Endothelial cell of umbilical vein (primary cell): ENCODE measurements at regions not wholly inside any gene's neighbourhood (a gene's known extent, or its start where the extent isn't known, plus 50 kb on each side); places are given as distances from the start of the nearest gene placed in this dataset.

Source experiments
- BruUV-seq: library from RNA; stranded (reverse); fragments of 400-500 nt; replicated peaks from 2 replicates; lab custom pipeline; 2021; lab: Mats Ljungman, UMichigan
- CTCF ChIA-PET: fragments of 300-600, 350-600 bp; sonication (Branson Sonifier 250); formaldehyde crosslinking; loops from one replicate; lab custom pipeline; 2021; ENCODE audit warnings: antibody characterized with exemption, inconsistent platforms; lab: Charles Lee
- POLR2A ChIA-PET: fragments of 300-600, 350-600 bp; sonication (Branson Sonifier 250); formaldehyde crosslinking; loops from one replicate; lab custom pipeline; 2021; ENCODE audit warnings: antibody characterized with exemption, inconsistent platforms; lab: Charles Lee
- DNase-seq: peaks from one replicate; pipeline ENCODE4 v3.0.0-alpha.2; 2011; ENCODE audit warnings: low read depth, low spot score
- FAIRE-seq: peaks from 2 replicates; lab custom pipeline; 2011; peaks lifted over from hg19 to GRCh38; lab: Jason Lieb, UNC
- H2AFZ ChIP-seq: 2 replicates; pipeline ENCODE4 v1.6.0; 2012; ENCODE audit warnings: low read depth, low read length, control low read depth, inconsistent platforms
- H3K27ac ChIP-seq: 2 replicates; pipeline ENCODE4 v1.5.1; 2011; ENCODE audit warnings: low read depth, mild to moderate bottlenecking, control low read depth, low read length, moderate library complexity; ENCODE audit not compliant: insufficient read depth
- H3K27me3 ChIP-seq, 2 experiments: 2 replicates each; pipeline versions ENCODE4 v1.6.0 to v1.6.1; 2011; ENCODE audit warnings: low read length in 2 of 2, mixed read lengths in 1 of 2; ENCODE audit not compliant: control insufficient read depth in 2 of 2, insufficient read depth in 2 of 2
- H3K36me3 ChIP-seq, 2 experiments: 2 replicates in 1 of 2; 3 replicates in 1 of 2; pipeline ENCODE4 v1.5.1; 2011; ENCODE audit warnings: low read length in 2 of 2, mild to moderate bottlenecking in 1 of 2, moderate library complexity in 1 of 2; ENCODE audit not compliant: control insufficient read depth in 2 of 2, insufficient read depth in 2 of 2; ENCODE audit errors: extremely low read depth in 1 of 2
- H3K4me1 ChIP-seq: 3 replicates; pipeline ENCODE4 v1.5.1; 2011; ENCODE audit warnings: mild to moderate bottlenecking, low read length; ENCODE audit not compliant: control insufficient read depth, insufficient read depth; ENCODE audit errors: extremely low read depth
- H3K4me2 ChIP-seq: 2 replicates; pipeline ENCODE4 v1.6.1; 2011; ENCODE audit warnings: low read length, control low read depth, mixed read lengths; ENCODE audit not compliant: insufficient read depth
- H3K4me3 ChIP-seq, 3 experiments: fragments of 200-600 bp in 1 of 3; sonication (generic), shearing (Covaris generic) in 1 of 3; replicated peaks in 1 of 3; 2 replicates each; pipeline ENCODE4 v1.5.1; 2011 to 2016; ENCODE audit warnings: control low read depth in 3 of 3, low read length in 3 of 3, mild to moderate bottlenecking in 2 of 3, inconsistent platforms in 1 of 3, low read depth in 1 of 3, moderate library complexity in 1 of 3; ENCODE audit not compliant: insufficient read depth in 1 of 3
- H3K79me2 ChIP-seq: 2 replicates; pipeline ENCODE4 v1.6.0; 2012; ENCODE audit warnings: low read length, inconsistent platforms; ENCODE audit not compliant: control insufficient read depth, insufficient read depth
- H3K9ac ChIP-seq: replicated peaks from 2 replicates; pipeline ENCODE3; 2011; ENCODE audit warnings: low read length, control low read depth; ENCODE audit not compliant: insufficient read depth; ENCODE audit errors: extremely low read depth
- H3K9me1 ChIP-seq: replicated peaks from 3 replicates; pipeline ENCODE4 v1.6.0; 2011; ENCODE audit warnings: mild to moderate bottlenecking, low read length; ENCODE audit not compliant: control insufficient read depth, insufficient read depth; ENCODE audit errors: extremely low read depth
- H3K9me3 ChIP-seq: replicated peaks from 2 replicates; pipeline ENCODE4 v1.5.1; 2012; ENCODE audit warnings: low read length, inconsistent platforms; ENCODE audit not compliant: control insufficient read depth, insufficient read depth
- H4K20me1 ChIP-seq: replicated peaks from 2 replicates; pipeline ENCODE3; 2011; ENCODE audit warnings: mild to moderate bottlenecking, low read length; ENCODE audit not compliant: control insufficient read depth, insufficient read depth; ENCODE audit errors: extremely low read depth
- CTCF ChIP-seq, 2 donors: IDR thresholded peaks; 1 replicate in 1 of 2; 2 replicates in 1 of 2; pipeline ENCODE4 v1.5.1; 2011; ENCODE audit warnings: low read length in 2 of 2, mild to moderate bottlenecking in 2 of 2, moderate library complexity in 2 of 2, control low read depth in 1 of 2, inconsistent platforms in 1 of 2, low read depth in 1 of 2; ENCODE audit not compliant: insufficient read depth in 1 of 2; ENCODE audit errors: extremely low read depth in 1 of 2
- EZH2 ChIP-seq: IDR thresholded peaks from 2 replicates; pipeline ENCODE4 v1.6.1; 2012; ENCODE audit warnings: borderline replicate concordance, low read depth, mild to moderate bottlenecking, moderate library complexity, low read length, inconsistent platforms; ENCODE audit not compliant: severe bottlenecking
- FOS ChIP-seq: IDR thresholded peaks from 2 replicates; pipeline ENCODE4 v1.6.1; 2011; ENCODE audit warnings: mild to moderate bottlenecking, low read length, moderate library complexity, borderline replicate concordance; ENCODE audit not compliant: insufficient read depth
- GATA2 ChIP-seq: IDR thresholded peaks from 2 replicates; pipeline ENCODE4 v1.7.0; 2011; ENCODE audit warnings: low read depth, mild to moderate bottlenecking, moderate library complexity, mixed read lengths, low read length; ENCODE audit not compliant: insufficient read length, insufficient read depth
- JUN ChIP-seq: IDR thresholded peaks from 2 replicates; pipeline ENCODE4 v1.6.1; 2011; ENCODE audit warnings: borderline replicate concordance, low read depth; ENCODE audit not compliant: insufficient read length, insufficient read depth
- MYC ChIP-seq: IDR thresholded peaks from one replicate; pipeline ENCODE4 v1.6.1; 2011; ENCODE audit warnings: mild to moderate bottlenecking, low read depth, low read length
- POLR2A ChIP-seq: IDR thresholded peaks from 2 replicates; pipeline ENCODE4 v1.6.1; 2012; ENCODE audit warnings: low read depth, mild to moderate bottlenecking, control low read depth, low read length
- POLR2AphosphoS5 ChIP-seq: IDR thresholded peaks from 2 replicates; pipeline ENCODE4 v1.6.1; 2012; ENCODE audit warnings: low read depth, mild to moderate bottlenecking, control low read depth, low read length, moderate library complexity; ENCODE audit not compliant: insufficient read depth
- dilution Hi-C: fragments of 300-500 bp; cut with MboI; formaldehyde crosslinking; loops from one replicate; pipeline ENCODE4 v1.15.0; 2019; ENCODE audit warnings: low sequenced_read_pairs; ENCODE audit not compliant: extremely low pct_ligation_motif_present
- intact Hi-C: fragments of 100-400 bp; cut with micrococcal nuclease; formaldehyde crosslinking; loops from one replicate; pipeline ENCODE4 v1.10.0; 2022
- TF ChIP-seq, protein P1 (sequence below): IDR thresholded peaks from 2 replicates; pipeline ENCODE4 v1.6.1; 2011; ENCODE audit not compliant: insufficient read depth, insufficient read length

GRCh38 chr18:55101458-55101824, 142.2 kb upstream of the CCDC68 start:
- H3K9ac ChIP-seq = no peak overlapping the region
- no peaks in the 10 kb centered on the region for H4K20me1 ChIP-seq
- peak overlapping the region; percentile 49 for H3K4me2 ChIP-seq
- H3K9me1 ChIP-seq = no peaks in the 10 kb centered on the region
- no peak overlapping the region for H3K4me3 ChIP-seq
- ChIA-PET CTCF (interaction anchor here (1.4 kb wide), 1 partner anchor 132 kb away, joined by 3 read pairs; no protein-coding TSS in a partner anchor), POLR2A (no interaction called here)
- H3K9me3 ChIP-seq = no peaks in the 10 kb centered on the region
- peaks cover 40% of the 10 kb centered on the region for H3K4me1 ChIP-seq
- DNase-seq = no peak
- TF ChIP-seq, protein P1, sequence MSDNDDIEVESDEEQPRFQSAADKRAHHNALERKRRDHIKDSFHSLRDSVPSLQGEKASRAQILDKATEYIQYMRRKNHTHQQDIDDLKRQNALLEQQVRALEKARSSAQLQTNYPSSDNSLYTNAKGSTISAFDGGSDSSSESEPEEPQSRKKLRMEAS = no peak
- TF ChIP-seq JUN (no peak), MYC (no peak), EZH2 (no peak), CTCF (IDR thresholded peaks at IDR 0.05; ENCODE audit: extremely low read depth in 1 of 2, insufficient read depth in 1 of 2, low read depth in 1 of 2, low read length in 2 of 2) (no peak), POLR2A (no peak), POLR2AphosphoS5 (no peak), GATA2 (no peak), FOS (no peak)
- H3K27ac ChIP-seq = peak overlapping the region; percentile 39
- BruUV-seq = no TSS peak
- no peak overlapping the region for H2AFZ ChIP-seq
- no peaks in the 10 kb centered on the region for H3K79me2 ChIP-seq
- intact Hi-C loops = no loop called here
- FAIRE-seq = no peak
- no peaks in the 10 kb centered on the region for H3K27me3 ChIP-seq
- dilution Hi-C loops = no loop called here
- no peaks in the 10 kb centered on the region for H3K36me3 ChIP-seq
